HUDEP-2 (cell line): ENCODE measurements at regions not wholly inside any gene's neighbourhood (a gene's known extent, or its start where the extent isn't known, plus 50 kb on each side); places are given as distances from the start of the nearest gene placed in this dataset.
"Not testable (repeated sequence)": the region's sequence is repeated elsewhere in the genome, so short reads cannot be mapped to it uniquely, and the experiment has no call there.

Source experiments
- DNase-seq, 76 experiments: peaks; one replicate each; lab custom pipeline; 2025; ENCODE audit not compliant: unreplicated experiment in 76 of 76; lab: John Stamatoyannopoulos, UW

- DNase-seq, result no peak
Measured at GRCh38 chr1:96598416-96599168, 123.0 kb upstream of the PTBP2 start.

- not testable (repeated sequence) for DNase-seq
Measured at GRCh38 chr1:96604620-96605019, 117.0 kb upstream of the PTBP2 start.

- DNase-seq, result not testable (repeated sequence)
Measured at GRCh38 chr1:96617375-96617774, 104.2 kb upstream of the PTBP2 start.

GRCh38 chr1:96632045-96632664 is 89.4 kb upstream of the PTBP2 start:
- no peak for DNase-seq

GRCh38 chr1:96633695-96634094 is 87.9 kb upstream of the PTBP2 start:
- DNase-seq, result no peak

- no peak for DNase-seq
Measured at GRCh38 chr1:96634883-96635282, 86.7 kb upstream of the PTBP2 start.

- no peak for DNase-seq
Measured at GRCh38 chr1:96641282-96641681, 80.3 kb upstream of the PTBP2 start.

GRCh38 chr1:96643519-96643918 is 78.1 kb upstream of the PTBP2 start:
- DNase-seq, result no peak

GRCh38 chr1:96649301-96649700 is 72.3 kb upstream of the PTBP2 start:
- no peak for DNase-seq

GRCh38 chr1:96651517-96651916 is 70.1 kb upstream of the PTBP2 start:
- no peak for DNase-seq

- DNase-seq, result no peak
Measured at GRCh38 chr1:96660051-96660450, 61.5 kb upstream of the PTBP2 start.

GRCh38 chr1:96660503-96660902 is 61.1 kb upstream of the PTBP2 start:
- no peak for DNase-seq
